PC-3 (cell line): ENCODE measurements at regions not wholly inside any gene's neighbourhood (a gene's known extent, or its start where the extent isn't known, plus 50 kb on each side); places are given as distances from the start of the nearest gene placed in this dataset.

Experiments used
- ATAC-seq: fragments of 200-7000 bp; cut with Tn5 transposase; 2 replicates; pipeline ENCODE4 v1.9.1; 2020; ENCODE audit warnings: mild to moderate bottlenecking, moderate library complexity
- BruUV-seq: library from RNA; stranded (reverse); fragments of 400-500 nt; replicated peaks from 2 replicates; lab custom pipeline; 2021; lab: Mats Ljungman, UMichigan
- CTCF ChIA-PET: fragments of 300-600 bp; sonication (Branson Sonifier 250); formaldehyde crosslinking; loops from one replicate; lab custom pipeline; 2022; ENCODE audit warnings: antibody characterized with exemption; lab: Charles Lee
- POLR2A ChIA-PET: fragments of 300-600 bp; sonication (Branson Sonifier 250); formaldehyde crosslinking; loops from one replicate; lab custom pipeline; 2022; ENCODE audit warnings: antibody characterized with exemption; ENCODE audit not compliant: unreplicated experiment; lab: Charles Lee
- DNase-seq: peaks from one replicate; pipeline ENCODE4 v3.0.0-alpha.2; 2015
- H2AFZ ChIP-seq: fragments of 300-600 bp; sonication (generic); 2 replicates; pipeline ENCODE4 v1.6.0; 2016; ENCODE audit warnings: antibody characterized with exemption, low read length
- H3F3A ChIP-seq: fragments of 300-600 bp; sonication (generic); one replicate; pipeline ENCODE4 v1.6.0; 2017; ENCODE audit warnings: antibody characterized with exemption, low read length, control low read depth, mild to moderate bottlenecking; ENCODE audit not compliant: unreplicated experiment
- H3K27ac ChIP-seq: fragments of 300-600 bp; sonication (generic); 2 replicates; pipeline ENCODE4 v1.5.1; 2016; ENCODE audit warnings: mild to moderate bottlenecking, low read length
- H3K27me3 ChIP-seq: fragments of 300-600 bp; sonication (generic); 2 replicates; pipeline ENCODE4 v1.6.1; 2016; ENCODE audit warnings: low read length, mixed read lengths
- H3K36me3 ChIP-seq: fragments of 300-600 bp; sonication (generic); 2 replicates; pipeline ENCODE4 v1.6.1; 2016; ENCODE audit warnings: low read depth, mixed run types, low read length, mixed read lengths
- H3K4me1 ChIP-seq: fragments of 300-600 bp; sonication (generic); 2 replicates; pipeline ENCODE4 v1.5.1; 2016; ENCODE audit warnings: low read length; ENCODE audit not compliant: insufficient read depth
- H3K4me2 ChIP-seq: fragments of 300-600 bp; sonication (generic); 2 replicates; pipeline ENCODE4 v1.6.0; 2016; ENCODE audit warnings: low read length
- H3K4me3 ChIP-seq: fragments of 300-600 bp; sonication (generic); 2 replicates; pipeline ENCODE4 v1.5.1; 2016; ENCODE audit warnings: mild to moderate bottlenecking, low read length, mixed read lengths
- H3K79me2 ChIP-seq: fragments of 300-600 bp; sonication (generic); 2 replicates; pipeline ENCODE4 v1.6.1; 2017; ENCODE audit warnings: low read length, mixed read lengths
- H3K9ac ChIP-seq: fragments of 300-600 bp; sonication (generic); 2 replicates; pipeline ENCODE4 v1.6.0; 2016; ENCODE audit warnings: mild to moderate bottlenecking, low read length
- H3K9me2 ChIP-seq: fragments of 300-600 bp; sonication (generic); replicated peaks from 2 replicates; pipeline ENCODE4 v1.6.1; 2016; ENCODE audit warnings: mixed run types, low read length, mixed read lengths
- H3K9me3 ChIP-seq: fragments of 300-600 bp; sonication (generic); 2 replicates; pipeline ENCODE4 v1.6.1; 2016; ENCODE audit warnings: low read length, mixed read lengths
- H4K20me1 ChIP-seq: fragments of 300-600 bp; sonication (generic); 2 replicates; pipeline ENCODE4 v1.6.1; 2016; ENCODE audit warnings: low read length, mixed read lengths
- CTCF ChIP-seq: fragments of 300-600 bp; sonication (generic); conservative IDR thresholded peaks from 2 replicates; pipeline ENCODE4 v1.5.1; 2017; ENCODE audit warnings: antibody characterized with exemption, low read depth, mild to moderate bottlenecking, low read length
- EZH2 ChIP-seq: fragments of 300-600 bp; sonication (generic); IDR thresholded peaks from one replicate; pipeline ENCODE4 v1.6.1; 2017; ENCODE audit warnings: antibody characterized with exemption, mild to moderate bottlenecking, low read length; ENCODE audit not compliant: unreplicated experiment
- EZH2phosphoT487 ChIP-seq: fragments of 300-600 bp; sonication (generic); IDR thresholded peaks from 2 replicates; pipeline ENCODE4 v1.6.1; 2018; ENCODE audit warnings: mild to moderate bottlenecking, antibody characterized with exemption, low read length, borderline replicate concordance
- intact Hi-C: fragments of 100-400 bp; cut with micrococcal nuclease; formaldehyde crosslinking; loops from 2 replicates; pipeline ENCODE4 v1.9.0; 2023

DNA sequence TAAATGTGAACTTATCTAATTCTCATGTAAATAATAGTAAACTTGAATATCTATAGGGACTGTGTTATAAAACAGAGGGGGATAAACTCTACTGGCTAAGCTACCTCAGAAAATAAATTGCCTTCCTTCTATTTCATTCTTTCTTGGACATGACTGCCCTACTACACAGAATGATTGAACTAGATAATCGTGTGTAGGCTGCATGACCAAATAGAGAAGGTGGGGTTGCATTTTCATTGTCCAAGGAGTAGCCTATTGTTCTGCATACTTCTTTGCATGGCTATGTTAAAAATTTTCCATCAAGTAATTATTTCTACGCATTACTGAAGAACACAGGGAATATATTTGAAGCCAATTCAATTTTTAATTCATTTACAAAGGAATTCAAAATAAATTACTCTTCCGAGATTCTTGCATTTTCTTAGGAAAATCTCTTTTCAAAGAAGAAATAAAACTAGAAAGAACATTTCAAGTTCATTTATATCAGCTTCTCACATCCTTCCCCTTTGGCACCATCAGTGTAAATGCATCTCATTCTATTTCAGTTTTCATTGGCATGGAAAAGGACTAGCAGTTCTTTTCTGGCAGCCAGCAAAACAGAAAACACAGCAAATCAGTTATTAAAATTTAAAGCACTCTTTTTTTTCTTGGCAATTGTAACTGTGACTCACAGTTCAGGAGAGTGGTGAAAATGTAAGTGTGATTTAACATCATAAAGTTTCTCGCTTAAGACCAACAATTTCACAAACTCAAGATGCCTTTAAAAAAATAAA lies 714.7 kb downstream of the NCAM2 start:
- Histone ChIP-seq H3K9ac (no peak overlapping the region), H3K79me2 (no peaks in the 10 kb centered on the region), H3K9me2 (no peaks in the 10 kb centered on the region), H3K9me3 (no peaks in the 10 kb centered on the region), H3K4me2 (no peak overlapping the region), H4K20me1 (no peaks in the 10 kb centered on the region), H3K27me3 (no peaks in the 10 kb centered on the region), H3K4me1 (no peaks in the 10 kb centered on the region), H3F3A (no peaks in the 10 kb centered on the region), H3K36me3 (no peaks in the 10 kb centered on the region), H2AFZ (no peak overlapping the region), H3K4me3 (no peak overlapping the region), H3K27ac (no peak overlapping the region)
- intact Hi-C loops: no loop called here
- TF ChIP-seq EZH2phosphoT487 (no peak), CTCF (no peak), EZH2 (no peak)
- POLR2A ChIA-PET: no interaction called here
- ATAC-seq (no peak), DNase-seq (no peak)
- no TSS peak for BruUV-seq
- CTCF ChIA-PET: no interaction called here

- H3K4me2 ChIP-seq: no peak overlapping the region
- ChIA-PET POLR2A (no interaction called here), CTCF (no interaction called here)
- H2AFZ ChIP-seq: no peak overlapping the region
- H3K9ac ChIP-seq: no peak overlapping the region
- intact Hi-C loops: no loop called here
- TF ChIP-seq EZH2phosphoT487 (no peak), CTCF (no peak), EZH2 (no peak)
- DNase-seq (no peak), ATAC-seq (no peak)
- H3F3A ChIP-seq: no peaks in the 10 kb centered on the region
- no peak overlapping the region for H3K27ac ChIP-seq
- no peaks in the 10 kb centered on the region for H3K27me3 ChIP-seq
- no TSS peak for BruUV-seq
- H3K79me2 ChIP-seq: no peaks in the 10 kb centered on the region
- no peaks in the 10 kb centered on the region for H3K9me2 ChIP-seq
- H3K4me1 ChIP-seq: no peaks in the 10 kb centered on the region
- no peak overlapping the region for H3K4me3 ChIP-seq
- H3K9me3 ChIP-seq: no peaks in the 10 kb centered on the region
- H3K36me3 ChIP-seq: no peaks in the 10 kb centered on the region
- H4K20me1 ChIP-seq: no peaks in the 10 kb centered on the region
Observed at GRCh38 chr21:21713651-21714180, 715.5 kb downstream of the NCAM2 start.

DNA sequence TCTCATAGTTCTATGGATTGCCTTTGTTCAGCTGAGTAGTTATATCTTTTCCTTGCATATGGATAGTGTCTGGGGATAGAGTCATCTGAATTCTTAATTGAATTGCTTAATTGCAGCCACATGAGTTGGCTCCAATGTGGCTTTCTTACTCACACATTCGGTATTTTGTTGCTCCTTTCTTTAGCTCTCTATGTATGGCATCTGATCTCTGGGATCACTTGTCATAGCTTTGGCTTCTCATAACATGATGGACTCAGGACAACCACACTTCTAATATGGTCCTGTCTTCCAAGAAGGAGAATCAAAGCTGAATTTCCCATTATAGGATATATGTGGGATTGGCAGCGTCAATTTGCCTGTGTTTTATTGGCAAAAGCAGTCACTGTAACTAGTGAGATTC lies 716.2 kb downstream of the NCAM2 start:
- ATAC-seq (no peak), DNase-seq (peak; percentile 5)
- Histone ChIP-seq H3K4me2 (no peak overlapping the region), H3K9me2 (no peaks in the 10 kb centered on the region), H3K4me1 (no peaks in the 10 kb centered on the region), H3K27ac (no peak overlapping the region), H3K9ac (no peak overlapping the region), H3K9me3 (no peaks in the 10 kb centered on the region), H3K36me3 (no peaks in the 10 kb centered on the region), H3K4me3 (no peak overlapping the region), H2AFZ (no peak overlapping the region), H3F3A (no peaks in the 10 kb centered on the region), H4K20me1 (no peaks in the 10 kb centered on the region), H3K79me2 (no peaks in the 10 kb centered on the region), H3K27me3 (no peaks in the 10 kb centered on the region)
- TF ChIP-seq EZH2: no peak
- no peak for TF ChIP-seq CTCF
- TF ChIP-seq EZH2phosphoT487: no peak
- intact Hi-C loops: no loop called here
- POLR2A ChIA-PET: no interaction called here
- CTCF ChIA-PET: no interaction called here
- BruUV-seq: no TSS peak
